GM12874 (cell line): ENCODE measurements at regions not wholly inside any gene's neighbourhood (a gene's known extent, or its start where the extent isn't known, plus 50 kb on each side); places are given as distances from the start of the nearest gene placed in this dataset.

Experiments
- CTCF ChIP-seq: IDR thresholded peaks from 2 replicates; pipeline ENCODE4 v1.5.1; 2011; ENCODE audit warnings: low read depth, mild to moderate bottlenecking, control low read depth, low read length, moderate library complexity; ENCODE audit not compliant: insufficient read depth

- TF ChIP-seq CTCF = no peak
These were observed 87.1 kb downstream of the CYP26A1 start for GRCh38 chr10:93160829-93161228.

- TF ChIP-seq CTCF = no peak
These were observed 91.7 kb downstream of the CYP26A1 start for GRCh38 chr10:93165367-93165766.

GRCh38 chr10:93166134-93166533 is 92.4 kb downstream of the CYP26A1 start:
- TF ChIP-seq CTCF = no peak

GRCh38 chr10:93171837-93172236 is 98.1 kb downstream of the CYP26A1 start:
- no peak for TF ChIP-seq CTCF

- no peak for TF ChIP-seq CTCF
These were observed 100.5 kb downstream of the CYP26A1 start for GRCh38 chr10:93173967-93174845.

- TF ChIP-seq CTCF = no peak
These were observed 101.8 kb downstream of the CYP26A1 start for GRCh38 chr10:93175490-93175889.

GRCh38 chr10:93177511-93177910 is 103.8 kb downstream of the CYP26A1 start:
- TF ChIP-seq CTCF = no peak
